ENCODE measurements at regions not wholly inside any gene's neighbourhood (a gene's known extent, or its start where the extent isn't known, plus 50 kb on each side); places are given as distances from the start of the nearest gene placed in this dataset.

DNA sequence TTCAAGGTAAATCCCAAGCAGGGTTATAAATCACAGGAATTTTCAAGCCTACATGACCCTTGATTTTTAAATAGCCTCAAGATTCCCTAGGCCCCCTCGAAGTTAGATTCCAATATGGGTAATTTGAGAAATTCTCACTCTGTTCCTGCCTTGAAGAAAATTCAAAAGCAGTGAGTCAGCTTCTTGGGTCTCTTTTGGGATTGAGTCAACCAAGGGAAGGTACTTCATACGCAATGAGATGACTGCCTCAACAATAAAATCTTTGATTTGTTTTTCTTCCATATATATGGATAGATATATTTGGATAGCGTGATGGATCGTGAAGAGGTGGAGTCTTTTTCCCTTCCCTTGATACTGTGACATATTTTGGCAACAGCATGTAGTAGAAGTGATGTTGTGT is 180.4 kb upstream of the ATP2B1 start:
- Mint-ChIP-seq H3K36me3 (ENCODE audit: low read depth) (no peaks in the 10 kb centered on the region), H3K27me3 (no peaks in the 10 kb centered on the region), H3K4me1 (ENCODE audit: low read depth) (peaks cover 14% of the 10 kb centered on the region), H3K27ac (no peak overlapping the region), H3K4me3 (no peak overlapping the region), H3K9me3 (no peaks in the 10 kb centered on the region)
- no peak for DNase-seq

DNA sequence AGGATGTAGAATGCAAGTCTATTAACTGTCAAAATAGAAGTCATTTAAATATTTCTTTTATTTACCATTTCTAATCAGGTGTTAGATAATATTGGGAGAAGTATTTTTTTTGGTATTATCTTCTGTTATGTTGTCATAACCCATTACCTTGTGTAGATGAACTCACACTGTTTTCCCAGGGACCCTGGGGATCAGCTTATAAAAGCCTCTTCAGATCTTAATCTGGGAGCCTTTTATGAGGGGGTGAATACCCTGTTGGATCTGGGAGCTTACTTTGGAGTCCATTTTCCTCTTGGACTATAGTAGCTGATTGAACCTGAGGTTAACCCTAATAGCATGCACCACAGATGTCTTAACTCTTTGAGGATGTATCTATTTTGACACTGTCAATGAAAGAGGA is 176.3 kb upstream of the ATP2B1 start:
- Mint-ChIP-seq H3K9me3 (peaks cover 5% of the 10 kb centered on the region), H3K27me3 (no peaks in the 10 kb centered on the region), H3K36me3 (ENCODE audit: low read depth) (peaks cover 2% of the 10 kb centered on the region), H3K4me1 (ENCODE audit: low read depth) (peaks cover 38% of the 10 kb centered on the region), H3K27ac (no peak overlapping the region), H3K4me3 (no peak overlapping the region)
- DNase-seq, result no peak

DNA sequence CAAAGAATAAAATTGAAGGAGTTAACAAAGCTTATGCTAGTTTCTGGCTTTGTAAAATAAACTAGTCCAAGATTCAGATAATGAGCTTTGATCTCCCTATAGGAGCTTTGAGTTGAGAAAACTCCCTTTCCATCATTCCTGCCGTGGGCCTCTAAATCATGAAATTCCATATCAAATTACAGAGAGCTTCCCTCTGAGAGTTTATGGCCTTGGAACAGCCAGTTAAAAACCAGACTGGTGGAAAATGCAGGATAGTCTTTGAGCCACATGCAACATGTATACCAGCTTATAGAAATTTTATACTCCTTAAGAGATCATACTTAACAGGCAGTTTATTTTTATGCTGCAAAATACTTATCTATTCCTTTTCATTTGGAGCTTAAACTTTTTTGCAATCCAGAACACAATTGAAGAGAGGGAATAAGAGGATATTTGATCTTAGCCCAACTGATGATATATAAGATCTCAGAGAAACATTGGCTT is 175.8 kb upstream of the ATP2B1 start:
- DNase-seq, result no peak
- H3K9me3 Mint-ChIP-seq, result peaks cover 5% of the 10 kb centered on the region
- peaks cover 40% of the 10 kb centered on the region for H3K4me1 Mint-ChIP-seq (ENCODE audit: low read depth)
- no peaks in the 10 kb centered on the region for H3K27me3 Mint-ChIP-seq
- no peak overlapping the region for H3K4me3 Mint-ChIP-seq
- no peak overlapping the region for H3K27ac Mint-ChIP-seq
- H3K36me3 Mint-ChIP-seq (ENCODE audit: low read depth), result peaks cover 2% of the 10 kb centered on the region

DNA sequence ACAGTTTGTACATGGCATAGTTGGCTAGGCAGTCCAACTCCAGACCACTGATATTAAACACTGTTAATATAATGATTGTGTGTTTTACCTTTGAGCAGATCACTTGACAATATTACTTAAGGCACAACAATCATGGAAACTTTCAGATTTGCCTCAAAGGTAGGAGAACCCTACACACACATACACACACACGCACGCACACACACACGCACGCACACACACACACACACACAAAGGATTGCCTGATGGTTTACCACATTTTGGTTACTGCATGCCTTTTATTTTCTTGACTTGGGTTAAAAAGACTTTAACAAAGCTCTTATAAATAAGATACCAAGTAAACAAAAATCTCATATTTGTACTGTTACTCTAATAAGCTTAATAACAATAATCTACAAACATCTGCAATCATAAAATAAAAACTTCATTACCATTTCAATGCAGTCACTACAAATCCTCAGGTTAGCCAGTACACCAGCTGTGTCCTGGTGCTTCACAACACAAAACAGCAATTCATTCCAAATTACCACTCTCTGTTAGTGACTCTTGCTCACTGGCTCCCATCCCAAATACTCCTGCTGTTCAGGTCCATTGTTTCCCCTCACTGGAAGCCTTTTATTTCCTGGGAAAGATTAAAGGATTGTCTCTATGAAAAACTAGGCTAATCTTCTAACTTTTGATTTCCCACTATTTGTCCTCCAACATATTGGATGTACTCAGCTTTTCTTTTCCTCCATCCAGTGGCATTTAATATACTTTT is 175.2 kb upstream of the ATP2B1 start:
- H3K4me3 Mint-ChIP-seq, result no peak overlapping the region
- H3K9me3 Mint-ChIP-seq, result peaks cover 5% of the 10 kb centered on the region
- no peak for DNase-seq
- no peaks in the 10 kb centered on the region for H3K27me3 Mint-ChIP-seq
- no peak overlapping the region for H3K27ac Mint-ChIP-seq
- peaks cover 2% of the 10 kb centered on the region for H3K36me3 Mint-ChIP-seq (ENCODE audit: low read depth)
- peaks cover 46% of the 10 kb centered on the region for H3K4me1 Mint-ChIP-seq (ENCODE audit: low read depth)

DNA sequence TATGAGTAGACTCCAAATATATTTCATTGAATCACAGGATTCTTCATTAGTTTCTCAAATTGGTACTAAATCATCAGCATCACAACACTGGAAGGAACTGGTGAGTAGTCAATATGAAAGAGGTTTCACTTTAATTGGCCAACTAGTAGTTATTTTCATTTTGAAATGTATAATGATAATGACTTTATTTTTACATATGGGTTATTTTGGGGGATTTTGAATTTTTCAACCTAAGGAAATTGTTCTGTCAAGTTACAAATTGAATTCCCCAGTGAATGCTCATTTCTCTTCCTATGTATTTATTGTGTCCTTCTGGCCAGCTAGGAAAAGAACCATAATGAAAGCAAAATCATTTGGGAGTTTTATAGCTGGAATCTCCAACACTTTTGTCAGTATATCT is 174.2 kb upstream of the ATP2B1 start:
- no peak for DNase-seq
- Mint-ChIP-seq H3K9me3 (peaks cover 5% of the 10 kb centered on the region), H3K4me3 (no peak overlapping the region), H3K4me1 (ENCODE audit: low read depth) (peaks cover 52% of the 10 kb centered on the region), H3K27ac (no peak overlapping the region), H3K27me3 (no peaks in the 10 kb centered on the region), H3K36me3 (ENCODE audit: low read depth) (peaks cover 2% of the 10 kb centered on the region)

DNA sequence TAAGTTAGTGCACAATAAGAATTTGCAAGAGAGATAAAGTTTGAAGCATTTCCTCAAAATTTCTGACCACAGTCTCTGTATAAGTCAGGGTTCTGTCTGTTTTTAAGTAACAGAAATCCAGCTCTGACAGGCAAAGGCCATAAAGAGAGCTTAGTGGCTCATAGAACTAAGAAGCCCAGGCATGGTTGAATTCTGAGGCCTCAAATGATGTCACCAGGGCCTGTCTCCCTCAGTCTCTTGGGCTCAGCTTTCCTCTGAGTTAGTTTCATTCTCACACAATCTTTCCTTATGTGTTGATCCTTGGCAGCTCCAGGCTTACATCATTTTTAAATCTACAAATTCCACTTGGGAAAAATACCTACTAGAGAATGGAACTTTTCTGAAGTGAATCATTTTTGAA is 173.4 kb upstream of the ATP2B1 start:
- Mint-ChIP-seq H3K27me3 (no peaks in the 10 kb centered on the region), H3K9me3 (peaks cover 5% of the 10 kb centered on the region), H3K4me1 (ENCODE audit: low read depth) (peaks cover 52% of the 10 kb centered on the region), H3K36me3 (ENCODE audit: low read depth) (peaks cover 2% of the 10 kb centered on the region), H3K4me3 (no peak overlapping the region), H3K27ac (peak overlapping the region; percentile 81)
- DNase-seq, result no peak

DNA sequence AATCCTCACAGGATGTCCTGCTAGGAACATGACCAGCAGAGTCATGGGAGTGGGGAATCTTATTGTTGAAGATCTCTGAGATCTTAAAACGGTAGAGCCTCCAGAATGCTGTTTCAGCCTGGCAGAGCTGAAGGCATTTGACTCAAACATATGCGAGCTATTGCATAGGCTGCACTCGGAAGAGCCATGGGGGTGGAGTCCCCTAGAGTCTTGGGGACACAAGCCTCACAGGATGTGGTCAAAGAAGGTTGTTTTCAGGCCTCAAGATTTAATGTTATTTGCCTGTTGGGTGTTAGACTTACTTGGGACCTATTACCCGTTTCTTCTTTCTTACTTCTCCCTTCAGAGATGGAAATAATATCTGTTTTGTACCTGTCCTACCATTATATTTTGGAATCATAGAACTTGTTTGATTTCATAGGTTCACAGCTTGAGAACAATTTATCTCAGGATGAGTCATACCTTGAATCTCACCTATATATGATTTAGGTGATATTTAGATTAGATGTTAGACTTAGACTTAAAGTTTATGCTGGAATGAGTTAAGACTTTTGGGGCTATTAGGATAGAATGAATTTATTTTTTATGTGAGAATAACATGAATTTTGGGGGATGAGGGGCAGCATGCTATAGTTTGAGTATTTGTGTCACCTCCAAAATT is 172.2 kb upstream of the ATP2B1 start:
- peaks cover 5% of the 10 kb centered on the region for H3K9me3 Mint-ChIP-seq
- peaks cover 2% of the 10 kb centered on the region for H3K36me3 Mint-ChIP-seq (ENCODE audit: low read depth)

DNA sequence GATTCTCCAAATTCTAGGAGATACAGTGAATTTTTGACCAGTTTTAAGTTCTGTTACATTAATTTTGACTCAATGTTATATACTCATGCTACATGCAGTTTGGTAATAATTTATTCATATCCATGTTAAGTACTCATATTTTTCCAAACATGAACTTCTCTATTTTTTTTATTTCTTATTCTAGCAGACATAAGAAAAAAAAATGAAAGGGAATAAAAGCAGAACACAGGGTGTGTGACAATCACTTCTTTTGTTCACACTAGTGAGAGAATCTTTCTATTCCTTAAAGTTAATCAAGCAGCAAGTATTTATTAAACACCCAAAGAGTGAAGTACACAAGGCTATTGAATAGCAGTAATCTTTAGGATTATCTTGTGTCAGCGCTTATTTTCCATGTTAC is 171.1 kb upstream of the ATP2B1 start:
- no peak for DNase-seq
- Mint-ChIP-seq H3K27ac (no peak overlapping the region), H3K9me3 (peaks cover 5% of the 10 kb centered on the region), H3K36me3 (ENCODE audit: low read depth) (peaks cover 2% of the 10 kb centered on the region), H3K27me3 (no peaks in the 10 kb centered on the region), H3K4me1 (ENCODE audit: low read depth) (peaks cover 52% of the 10 kb centered on the region), H3K4me3 (no peak overlapping the region)

More for the DNA sequence above, 172.2 kb upstream of the ATP2B1 start:
- Mint-ChIP-seq H3K27ac (peak overlapping the region; percentile 81), H3K4me3 (peak overlapping the region; percentile 28), H3K27me3 (no peaks in the 10 kb centered on the region), H3K4me1 (ENCODE audit: low read depth) (peaks cover 52% of the 10 kb centered on the region)
- peak; percentile 31 for DNase-seq

DNA sequence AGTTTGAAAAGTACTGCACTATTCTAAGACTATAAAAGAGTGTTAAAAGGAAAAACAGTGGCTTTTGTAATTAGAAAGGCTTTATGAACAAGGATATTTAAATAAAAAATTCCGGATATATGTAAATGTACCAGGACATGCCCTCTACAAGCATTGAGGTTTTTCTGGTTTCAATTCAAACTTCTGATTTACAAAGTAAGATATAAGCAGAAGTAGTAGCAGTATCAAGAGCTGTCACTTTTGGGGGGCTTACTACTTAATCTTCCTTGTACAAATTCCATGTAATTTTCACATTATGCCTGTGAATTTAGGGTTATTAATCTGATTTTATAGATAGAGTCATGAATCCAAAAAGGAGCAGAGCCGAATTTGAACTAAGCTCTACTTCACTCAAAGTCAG is 170.3 kb upstream of the ATP2B1 start:
- no peak overlapping the region for H3K27ac Mint-ChIP-seq
- peaks cover 2% of the 10 kb centered on the region for H3K36me3 Mint-ChIP-seq (ENCODE audit: low read depth)
- H3K27me3 Mint-ChIP-seq, result no peaks in the 10 kb centered on the region
- DNase-seq, result no peak
- peaks cover 49% of the 10 kb centered on the region for H3K4me1 Mint-ChIP-seq (ENCODE audit: low read depth)
- H3K9me3 Mint-ChIP-seq, result peaks cover 5% of the 10 kb centered on the region
- H3K4me3 Mint-ChIP-seq, result no peak overlapping the region

DNA sequence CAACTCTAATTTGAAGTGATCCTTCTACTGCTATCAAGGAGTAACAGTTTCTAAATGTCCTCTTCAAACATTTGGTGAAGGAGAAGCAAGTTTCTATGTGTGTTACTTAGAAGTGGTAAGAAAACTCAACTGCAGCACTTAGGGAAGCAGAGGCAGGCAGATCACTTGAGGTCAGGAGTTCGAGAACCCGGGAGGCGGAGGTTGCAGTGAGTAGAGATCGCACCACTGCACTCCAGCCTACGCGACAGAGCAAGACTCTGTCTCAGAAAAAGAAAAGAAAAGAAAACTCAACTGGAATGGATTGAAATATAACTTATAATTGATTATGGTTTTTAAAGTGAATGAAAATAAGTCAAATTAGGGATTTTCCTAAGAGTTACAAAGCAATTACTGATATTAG is 169.7 kb upstream of the ATP2B1 start:
- H3K36me3 Mint-ChIP-seq (ENCODE audit: low read depth), result peaks cover 2% of the 10 kb centered on the region
- no peak for DNase-seq
- no peak overlapping the region for H3K27ac Mint-ChIP-seq
- no peak overlapping the region for H3K4me3 Mint-ChIP-seq
- no peaks in the 10 kb centered on the region for H3K27me3 Mint-ChIP-seq
- peaks cover 5% of the 10 kb centered on the region for H3K9me3 Mint-ChIP-seq
- peaks cover 43% of the 10 kb centered on the region for H3K4me1 Mint-ChIP-seq (ENCODE audit: low read depth)

DNA sequence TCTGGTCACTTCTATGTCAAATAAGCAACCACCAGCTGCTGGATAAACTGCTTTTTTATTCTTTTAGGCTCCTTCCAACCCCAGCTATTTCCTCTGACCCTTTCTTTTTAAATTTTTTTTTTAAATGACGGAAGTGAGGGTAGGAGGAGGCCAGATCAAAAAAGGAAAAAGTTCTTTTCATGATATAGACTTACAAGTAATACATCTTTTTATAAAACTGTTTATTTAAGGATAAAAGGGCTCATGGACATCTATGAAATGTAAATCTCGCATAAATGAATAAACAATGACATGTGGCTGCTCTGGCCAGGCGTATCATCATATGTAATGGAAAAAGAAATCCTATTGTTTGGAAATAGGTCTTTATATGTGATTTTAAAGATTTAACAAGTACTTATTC is 169.0 kb upstream of the ATP2B1 start:
- Mint-ChIP-seq H3K4me1 (ENCODE audit: low read depth) (peaks cover 37% of the 10 kb centered on the region), H3K36me3 (ENCODE audit: low read depth) (peaks cover 2% of the 10 kb centered on the region), H3K9me3 (peaks cover 5% of the 10 kb centered on the region), H3K27me3 (no peaks in the 10 kb centered on the region), H3K4me3 (no peak overlapping the region), H3K27ac (no peak overlapping the region)
- DNase-seq, result no peak

DNA sequence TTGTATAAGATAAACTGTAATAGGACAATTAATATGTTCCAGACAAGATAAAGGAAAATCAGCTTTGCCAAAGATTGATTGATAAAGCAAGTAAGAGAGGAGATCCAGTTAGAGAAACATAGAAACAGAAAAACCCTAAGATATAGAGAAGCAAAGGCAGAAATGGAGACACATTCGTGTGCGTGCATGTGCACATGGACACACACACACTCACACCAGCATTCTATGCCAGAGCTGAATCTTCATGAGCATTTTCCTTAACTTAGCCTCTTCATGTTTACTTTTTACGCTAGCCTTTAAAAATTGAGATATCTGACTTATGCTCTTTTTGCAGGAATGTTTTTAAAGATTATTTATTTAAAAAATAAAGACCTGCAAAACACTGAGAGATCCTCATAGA is 168.5 kb upstream of the ATP2B1 start:
- no peak overlapping the region for H3K27ac Mint-ChIP-seq
- peaks cover 34% of the 10 kb centered on the region for H3K4me1 Mint-ChIP-seq (ENCODE audit: low read depth)

DNA sequence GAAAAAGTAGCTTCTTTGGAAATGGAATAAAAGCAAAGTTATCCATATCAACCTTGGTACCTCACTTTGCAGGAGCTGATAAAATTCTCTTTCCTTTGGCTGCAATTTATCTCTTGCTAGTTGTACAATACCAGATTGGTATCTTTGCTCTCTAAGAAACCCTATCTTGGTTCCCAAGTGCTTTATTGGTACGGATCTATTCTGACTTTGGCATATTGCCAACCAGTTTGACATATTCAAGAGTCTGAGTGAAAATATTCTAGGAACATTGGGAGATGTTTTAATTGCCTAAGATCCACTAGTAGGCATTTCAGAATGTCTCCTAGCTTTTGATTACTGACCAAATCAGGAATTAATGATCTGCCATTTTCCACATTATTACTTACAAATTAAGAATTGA is 167.2 kb upstream of the ATP2B1 start:
- H3K27ac Mint-ChIP-seq, result no peak overlapping the region
- DNase-seq, result no peak
- H3K27me3 Mint-ChIP-seq, result no peaks in the 10 kb centered on the region
- peaks cover 21% of the 10 kb centered on the region for H3K4me1 Mint-ChIP-seq (ENCODE audit: low read depth)
- peaks cover 7% of the 10 kb centered on the region for H3K9me3 Mint-ChIP-seq
- no peaks in the 10 kb centered on the region for H3K36me3 Mint-ChIP-seq (ENCODE audit: low read depth)
- H3K4me3 Mint-ChIP-seq, result no peak overlapping the region

More for the DNA sequence above, 168.5 kb upstream of the ATP2B1 start:
- Mint-ChIP-seq H3K4me3 (no peak overlapping the region), H3K36me3 (ENCODE audit: low read depth) (peaks cover 2% of the 10 kb centered on the region), H3K9me3 (peaks cover 5% of the 10 kb centered on the region), H3K27me3 (no peaks in the 10 kb centered on the region)
- no peak for DNase-seq

DNA sequence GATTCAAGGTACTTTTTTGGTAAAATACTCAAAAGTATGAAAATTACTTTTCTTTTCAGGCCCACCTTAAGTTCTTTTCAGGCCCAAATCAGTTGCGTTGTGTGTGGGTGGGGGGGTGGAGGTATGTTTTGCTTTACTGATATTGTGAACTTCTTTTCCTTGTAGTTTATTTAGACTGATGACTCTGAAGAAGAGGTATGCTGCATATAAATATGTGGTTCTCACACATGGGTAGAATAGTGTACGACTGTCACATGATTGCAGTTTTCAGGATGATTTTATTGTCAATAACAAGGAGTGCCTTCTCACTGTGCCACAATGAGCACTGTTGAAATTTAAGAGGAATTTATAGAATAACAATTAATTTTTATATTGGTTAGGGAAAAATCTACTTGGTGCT is 166.6 kb upstream of the ATP2B1 start:
- no peak overlapping the region for H3K27ac Mint-ChIP-seq
- peaks cover 8% of the 10 kb centered on the region for H3K9me3 Mint-ChIP-seq
- no peak for DNase-seq
- H3K4me3 Mint-ChIP-seq, result no peak overlapping the region
- H3K36me3 Mint-ChIP-seq (ENCODE audit: low read depth), result no peaks in the 10 kb centered on the region
- peaks cover 15% of the 10 kb centered on the region for H3K4me1 Mint-ChIP-seq (ENCODE audit: low read depth)
- H3K27me3 Mint-ChIP-seq, result no peaks in the 10 kb centered on the region

DNA sequence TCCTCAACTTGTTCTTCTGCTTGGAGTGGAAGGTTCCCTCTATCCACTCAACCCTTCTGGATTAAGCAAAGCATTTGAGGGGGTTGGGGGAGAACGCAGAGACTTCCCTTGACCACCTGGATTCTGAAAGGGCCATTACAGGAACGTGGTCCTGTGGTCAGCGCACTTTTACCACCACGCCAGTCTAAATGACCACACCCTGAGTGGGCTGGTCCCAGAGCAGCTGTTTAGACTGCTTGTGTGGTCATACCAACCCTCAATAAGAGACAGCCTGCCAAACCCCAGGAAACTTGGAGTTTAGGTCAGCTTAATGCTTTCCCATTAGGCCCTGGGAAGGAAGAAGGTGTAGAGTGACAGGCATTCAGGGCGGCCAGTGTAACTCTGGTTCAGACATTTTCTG is 165.5 kb upstream of the ATP2B1 start:
- no peaks in the 10 kb centered on the region for H3K36me3 Mint-ChIP-seq (ENCODE audit: low read depth)
- peaks cover 9% of the 10 kb centered on the region for H3K4me1 Mint-ChIP-seq (ENCODE audit: low read depth)
- DNase-seq, result no peak
- peaks cover 16% of the 10 kb centered on the region for H3K9me3 Mint-ChIP-seq
- no peak overlapping the region for H3K27ac Mint-ChIP-seq
- H3K4me3 Mint-ChIP-seq, result no peak overlapping the region
- H3K27me3 Mint-ChIP-seq, result no peaks in the 10 kb centered on the region

Data from activated T-cell treated with anti-CD3 and anti-CD28 coated beads, Interleukin-2, amount 50 U/mL, for 24 hours (primary cell).